Naive thymus-derived CD4-positive, alpha-beta T cell (primary cell): ENCODE measurements at regions not wholly inside any gene's neighbourhood (a gene's known extent, or its start where the extent isn't known, plus 50 kb on each side); places are given as distances from the start of the nearest gene placed in this dataset.
A peak's percentile ranks its signal among the peaks of the same experiment; 100 is the strongest.
"Not testable (repeated sequence)": the region's sequence is repeated elsewhere in the genome, so short reads cannot be mapped to it uniquely, and the experiment has no call there.

ENCODE experiments used
- ATAC-seq: fragments of 150-1000 bp; cut with Tn5 transposase; 2 replicates; pipeline ENCODE4 v1.10.0; 2021; ENCODE audit warnings: mild to moderate bottlenecking, moderate library complexity
- CTCF ChIA-PET: fragments of 350-600 bp; sonication (Branson Sonifier 250); formaldehyde crosslinking; loops from one replicate; lab custom pipeline; 2021; ENCODE audit warnings: antibody characterized with exemption; lab: Charles Lee
- POLR2A ChIA-PET: fragments of 350-600 bp; sonication (Branson Sonifier 250); formaldehyde crosslinking; loops from one replicate; lab custom pipeline; 2021; ENCODE audit warnings: antibody characterized with exemption, inconsistent platforms; lab: Charles Lee
- DNase-seq, 9 donors: peaks; one replicate each; pipeline versions ENCODE4 v3.0.0 to v3.0.0-alpha.2; 2020 to 2022; ENCODE audit warnings: mixed read lengths in 1 of 9
- H3K27ac ChIP-seq: one replicate; pipeline ENCODE4 v1.7.0; 2013; ENCODE audit warnings: mild to moderate bottlenecking, low read depth, low read length, moderate library complexity
- H3K27me3 ChIP-seq, 2 donors: one replicate each; pipeline ENCODE4 v1.7.0; 2013; ENCODE audit warnings: low read length in 2 of 2, mild to moderate bottlenecking in 2 of 2, moderate library complexity in 2 of 2; ENCODE audit not compliant: control insufficient read depth in 2 of 2, insufficient read depth in 2 of 2
- H3K36me3 ChIP-seq, 3 experiments: 1 replicate in 2 of 3; 2 replicates in 1 of 3; pipeline ENCODE4 v1.7.0; 2013; ENCODE audit warnings: low read length in 3 of 3, mild to moderate bottlenecking in 3 of 3, moderate library complexity in 1 of 3; ENCODE audit not compliant: insufficient read depth in 3 of 3, control insufficient read depth in 2 of 3
- H3K4me1 ChIP-seq, 2 donors: one replicate each; pipeline ENCODE4 v1.7.0; 2013; ENCODE audit warnings: low read length in 2 of 2, mild to moderate bottlenecking in 2 of 2, moderate library complexity in 1 of 2; ENCODE audit not compliant: control insufficient read depth in 2 of 2, insufficient read depth in 2 of 2
- H3K4me3 ChIP-seq: 2 replicates; pipeline ENCODE4 v1.7.0; 2013; ENCODE audit warnings: mild to moderate bottlenecking, low read length
- H3K9me3 ChIP-seq, 3 experiments: 1 replicate in 2 of 3; 2 replicates in 1 of 3; pipeline ENCODE4 v1.7.0; 2013; ENCODE audit warnings: low read length in 3 of 3; ENCODE audit not compliant: control insufficient read depth in 2 of 3
- H3K27ac Mint-ChIP-seq, 9 donors: one replicate each; pipeline ENCODE4 v1.8.0; 2020 to 2022; ENCODE audit warnings: mixed read lengths in 9 of 9, mild to moderate bottlenecking in 8 of 9, moderate library complexity in 5 of 9, inconsistent platforms in 2 of 9
- H3K27me3 Mint-ChIP-seq, 5 donors: one replicate each; pipeline ENCODE4 v1.8.0; 2021 to 2022; ENCODE audit warnings: mixed read lengths in 5 of 5, mild to moderate bottlenecking in 1 of 5
- H3K36me3 Mint-ChIP-seq, 5 donors: one replicate each; pipeline ENCODE4 v1.8.0; 2020 to 2022; ENCODE audit warnings: mixed read lengths in 5 of 5, mild to moderate bottlenecking in 3 of 5, inconsistent platforms in 1 of 5
- H3K4me1 Mint-ChIP-seq, 7 donors: one replicate each; pipeline ENCODE4 v1.8.0; 2020 to 2022; ENCODE audit warnings: mixed read lengths in 7 of 7, mild to moderate bottlenecking in 3 of 7, inconsistent platforms in 1 of 7
- H3K4me3 Mint-ChIP-seq, 10 donors: one replicate each; pipeline ENCODE4 v1.8.0; 2020 to 2022; ENCODE audit warnings: mild to moderate bottlenecking in 10 of 10, mixed read lengths in 10 of 10, moderate library complexity in 6 of 10, inconsistent platforms in 2 of 10
- H3K9me3 Mint-ChIP-seq, 11 donors: one replicate each; pipeline ENCODE4 v1.8.0; 2020 to 2022; ENCODE audit warnings: mixed read lengths in 11 of 11, mild to moderate bottlenecking in 4 of 11, inconsistent platforms in 1 of 11, moderate library complexity in 1 of 11
- intact Hi-C, 2 donors: fragments of 100-400 bp; cut with micrococcal nuclease; formaldehyde crosslinking; loops; one replicate each; pipeline ENCODE4 v1.15.1; 2023

- ChIA-PET CTCF (no interaction called here), POLR2A (interaction anchor here (1.2 kb wide), 1 partner anchor 10 kb away, joined by 6 read pairs; no protein-coding TSS in a partner anchor)
- H3K4me1 Mint-ChIP-seq: peaks cover 0 to 7% (median 4%) of the 10 kb centered on the region in 7 donors
- H3K4me3 ChIP-seq: no peak overlapping the region
- no peak overlapping the region for H3K27ac Mint-ChIP-seq
- H3K27me3 Mint-ChIP-seq: peaks cover 0 to 11% (median 0%) of the 10 kb centered on the region in 5 donors
- H3K9me3 Mint-ChIP-seq: peaks cover 0 to 2% (median 0%) of the 10 kb centered on the region in 11 donors
- H3K9me3 ChIP-seq: no peaks in the 10 kb centered on the region
- no peak overlapping the region for H3K27ac ChIP-seq
- no peak overlapping the region for H3K4me3 Mint-ChIP-seq
- no peaks in the 10 kb centered on the region for H3K36me3 Mint-ChIP-seq
- no peak for ATAC-seq
- H3K27me3 ChIP-seq: no peaks in the 10 kb centered on the region
- DNase-seq: no peak
- H3K36me3 ChIP-seq: no peaks in the 10 kb centered on the region
- intact Hi-C loops: no loop called here
- no peaks in the 10 kb centered on the region for H3K4me1 ChIP-seq
These were observed 171.8 kb downstream of the C9orf50 start for GRCh38 chr9:129449066-129449465.

GRCh38 chr9:129446828-129447550 lies 173.9 kb downstream of the C9orf50 start:
- ChIA-PET POLR2A (interaction anchor here (0.7 to 1.5 kb wide), 2 partner anchors 9 to 12 kb away, joined by 4 to 5 read pairs; no protein-coding TSS in a partner anchor), CTCF (no interaction called here)
- Histone ChIP-seq H3K4me3 (no peak overlapping the region), H3K9me3 (no peaks in the 10 kb centered on the region), H3K27ac (no peak overlapping the region), H3K27me3 (no peaks in the 10 kb centered on the region), H3K4me1 (no peaks in the 10 kb centered on the region), H3K36me3 (no peaks in the 10 kb centered on the region)
- DNase-seq: no peak
- peaks cover 0 to 9% (median 0%) of the 10 kb centered on the region in 7 donors for H3K4me1 Mint-ChIP-seq
- H3K27ac Mint-ChIP-seq: no peak overlapping the region
- H3K9me3 Mint-ChIP-seq: peaks cover 0 to 2% (median 0%) of the 10 kb centered on the region in 11 donors
- H3K27me3 Mint-ChIP-seq: peaks cover 0 to 24% (median 0%) of the 10 kb centered on the region in 5 donors
- no peak overlapping the region for H3K4me3 Mint-ChIP-seq
- no peaks in the 10 kb centered on the region for H3K36me3 Mint-ChIP-seq
- ATAC-seq: no peak
- intact Hi-C loops: no loop called here

- ATAC-seq: no peak
- Histone ChIP-seq H3K27ac (no peak overlapping the region), H3K4me3 (no peak overlapping the region), H3K36me3 (no peaks in the 10 kb centered on the region), H3K4me1 (no peaks in the 10 kb centered on the region), H3K9me3 (no peaks in the 10 kb centered on the region), H3K27me3 (no peaks in the 10 kb centered on the region)
- Mint-ChIP-seq H3K27ac (peak overlapping the region in 1 of 9 donors; percentile 53), H3K9me3 (peaks cover 0 to 2% (median 0%) of the 10 kb centered on the region in 11 donors), H3K27me3 (peaks cover 0 to 35% (median 3%) of the 10 kb centered on the region in 5 donors), H3K36me3 (no peaks in the 10 kb centered on the region), H3K4me1 (peaks cover 0 to 12% (median 2%) of the 10 kb centered on the region in 7 donors), H3K4me3 (no peak overlapping the region)
- CTCF ChIA-PET: no interaction called here
- POLR2A ChIA-PET: interaction anchor here (0.7 to 0.8 kb wide), 2 partner anchors 10 to 11 kb away, joined by 3 to 4 read pairs; no protein-coding TSS in a partner anchor
- intact Hi-C loops: no loop called here
- DNase-seq: no peak
These were observed 175.1 kb downstream of the C9orf50 start for GRCh38 chr9:129445794-129446306.

GRCh38 chr9:129443515-129444164 lies 177.3 kb downstream of the C9orf50 start:
- H3K9me3 Mint-ChIP-seq, ATAC-seq, H3K27ac ChIP-seq, intact Hi-C loops, H3K36me3 ChIP-seq, CTCF ChIA-PET, H3K36me3 Mint-ChIP-seq, H3K4me3 Mint-ChIP-seq, H3K4me1 ChIP-seq, H3K9me3 ChIP-seq, DNase-seq, H3K27me3 ChIP-seq, H3K4me3 ChIP-seq: not testable (repeated sequence)
- H3K4me1 Mint-ChIP-seq: peaks cover 4 to 22% (median 11%) of the 10 kb centered on the region in 7 donors
- H3K27ac Mint-ChIP-seq: peak overlapping the region in 1 of 9 donors; percentile 6
- POLR2A ChIA-PET: interaction anchor here (0.6 kb wide), 2 partner anchors 16 to 85 kb away, joined by 3 read pairs; no protein-coding TSS in a partner anchor
- peaks cover 10 to 56% (median 15%) of the 10 kb centered on the region in 5 donors for H3K27me3 Mint-ChIP-seq

GRCh38 chr9:129442803-129443511 lies 177.9 kb downstream of the C9orf50 start:
- H3K27me3 ChIP-seq: peaks cover 4 to 5% of the 10 kb centered on the region in 2 donors
- peaks cover 17 to 63% (median 22%) of the 10 kb centered on the region in 5 donors for H3K27me3 Mint-ChIP-seq
- DNase-seq (no peak), ATAC-seq (no peak)
- H3K36me3 ChIP-seq: no peaks in the 10 kb centered on the region
- H3K27ac Mint-ChIP-seq: no peak overlapping the region
- H3K4me1 Mint-ChIP-seq: peaks cover 11 to 28% (median 18%) of the 10 kb centered on the region in 7 donors
- ChIA-PET CTCF (no interaction called here), POLR2A (interaction anchor here (0.6 kb wide), 1 partner anchor 17 kb away, joined by 3 read pairs; no protein-coding TSS in a partner anchor)
- H3K4me3 Mint-ChIP-seq: no peak overlapping the region
- H3K9me3 Mint-ChIP-seq: peaks cover 0 to 6% (median 0%) of the 10 kb centered on the region in 11 donors
- peaks cover 0 to 3% (median 0%) of the 10 kb centered on the region in 5 donors for H3K36me3 Mint-ChIP-seq
- intact Hi-C loops: no loop called here
- no peaks in the 10 kb centered on the region for H3K9me3 ChIP-seq
- H3K4me3 ChIP-seq: no peak overlapping the region
- H3K4me1 ChIP-seq: peaks cover 6 to 9% of the 10 kb centered on the region in 2 donors
- H3K27ac ChIP-seq: no peak overlapping the region

GRCh38 chr9:129441852-129442251 lies 179.0 kb downstream of the C9orf50 start:
- Histone ChIP-seq H3K4me1 (peaks cover 10 to 15% of the 10 kb centered on the region in 2 donors), H3K9me3 (no peaks in the 10 kb centered on the region), H3K27me3 (peaks cover 5 to 8% of the 10 kb centered on the region in 2 donors), H3K36me3 (no peaks in the 10 kb centered on the region), H3K27ac (no peak overlapping the region), H3K4me3 (no peak overlapping the region)
- ChIA-PET POLR2A (no interaction called here), CTCF (no interaction called here)
- peak overlapping the region in 1 of 9 donors; percentile 33 for H3K27ac Mint-ChIP-seq
- no peak overlapping the region for H3K4me3 Mint-ChIP-seq
- peaks cover 0 to 6% (median 0%) of the 10 kb centered on the region in 11 donors for H3K9me3 Mint-ChIP-seq
- DNase-seq: no peak
- intact Hi-C loops: no loop called here
- H3K36me3 Mint-ChIP-seq: peaks cover 0 to 3% (median 0%) of the 10 kb centered on the region in 5 donors
- H3K4me1 Mint-ChIP-seq: peaks cover 18 to 33% (median 25%) of the 10 kb centered on the region in 7 donors
- ATAC-seq: no peak
- peaks cover 22 to 69% (median 28%) of the 10 kb centered on the region in 5 donors for H3K27me3 Mint-ChIP-seq
